HG02623 (cell line): ENCODE measurements at regions not wholly inside any gene's neighbourhood (a gene's known extent, or its start where the extent isn't known, plus 50 kb on each side); places are given as distances from the start of the nearest gene placed in this dataset.

Experiments used
- ATAC-seq: cut with Tn5 transposase; IDR thresholded peaks from one replicate; pipeline ENCODE4 v1.9.1; 2021; ENCODE audit warnings: moderate library complexity; ENCODE audit not compliant: unreplicated experiment

- no peak for ATAC-seq
Measured at GRCh38 chr5:2027790-2028189, 145.1 kb upstream of the IRX4 start.

GRCh38 chr5:2024986-2025721, 142.4 kb upstream of the IRX4 start:
- ATAC-seq, result no peak

GRCh38 chr5:2023196-2023595, 140.5 kb upstream of the IRX4 start:
- ATAC-seq, result no peak

GRCh38 chr5:2022436-2022835, 139.7 kb upstream of the IRX4 start:
- no peak for ATAC-seq

GRCh38 chr5:2021484-2022176, 138.9 kb upstream of the IRX4 start:
- ATAC-seq, result no peak

GRCh38 chr5:2020730-2021129, 138.0 kb upstream of the IRX4 start:
- no peak for ATAC-seq

- ATAC-seq, result no peak
Measured at GRCh38 chr5:2019716-2020115, 137.0 kb upstream of the IRX4 start.

GRCh38 chr5:2018390-2018724, 135.6 kb upstream of the IRX4 start:
- no peak for ATAC-seq

- ATAC-seq, result no peak
Measured at GRCh38 chr5:2017540-2018389, 135.0 kb upstream of the IRX4 start.

- no peak for ATAC-seq
Measured at GRCh38 chr5:2015961-2016360, 133.2 kb upstream of the IRX4 start.

GRCh38 chr5:2015124-2015848, 132.6 kb upstream of the IRX4 start:
- ATAC-seq, result no peak

- no peak for ATAC-seq
Measured at GRCh38 chr5:2014058-2014610, 131.4 kb upstream of the IRX4 start.

- ATAC-seq, result no peak
Measured at GRCh38 chr5:2013301-2014057, 130.8 kb upstream of the IRX4 start.

GRCh38 chr5:2012885-2013284, 130.2 kb upstream of the IRX4 start:
- no peak for ATAC-seq

- no peak for ATAC-seq
Measured at GRCh38 chr5:2011481-2012411, 129.0 kb upstream of the IRX4 start.

- ATAC-seq, result no peak
Measured at GRCh38 chr5:2010940-2011339, 128.2 kb upstream of the IRX4 start.

GRCh38 chr5:2009986-2010914, 127.5 kb upstream of the IRX4 start:
- ATAC-seq, result no peak
